Right lobe of liver (tissue), 6 donors: ENCODE measurements at regions not wholly inside any gene's neighbourhood (a gene's known extent, or its start where the extent isn't known, plus 50 kb on each side); places are given as distances from the start of the nearest gene placed in this dataset.
"Not testable (repeated sequence)": the region's sequence is repeated elsewhere in the genome, so short reads cannot be mapped to it uniquely, and the experiment has no call there.

Experiments
- ATAC-seq, 4 donors: fragments of 200-7000 bp; cut with Tn5 transposase; one replicate each; pipeline ENCODE4 v1.9.1; 2020; ENCODE audit warnings: mild to moderate bottlenecking in 4 of 4, moderate library complexity in 4 of 4
- DNase-seq, 3 donors: peaks; one replicate each; pipeline ENCODE4 v3.0.0-alpha.2; 2020
- H3K27ac ChIP-seq, 3 donors: fragments of 200-600 bp; one replicate each; pipeline ENCODE4 v1.8.0; 2022
- H3K27me3 ChIP-seq, 2 donors: fragments of 200-600 bp; one replicate each; pipeline ENCODE4 v1.8.0; 2022
- H3K36me3 ChIP-seq, 4 donors: fragments of 200-600 bp; sonication (generic) in 1 of 4; one replicate each; pipeline versions ENCODE4 v1.5.1 to v1.8.0; 2017 to 2022; ENCODE audit warnings: control low read depth in 1 of 4
- H3K4me1 ChIP-seq, 4 donors: fragments of 200-600 bp; sonication (generic) in 1 of 4; one replicate each; pipeline versions ENCODE4 v1.5.1 to v1.8.0; 2017 to 2022; ENCODE audit warnings: control low read depth in 1 of 4
- H3K4me3 ChIP-seq, 3 donors: fragments of 200-600 bp; one replicate each; pipeline ENCODE4 v1.8.0; 2022
- H3K9me3 ChIP-seq, 4 donors: fragments of 200-600 bp; sonication (generic) in 1 of 4; one replicate each; pipeline versions ENCODE4 v1.5.1 to v1.8.0; 2017 to 2022; ENCODE audit warnings: control low read depth in 1 of 4
- POLR2A ChIP-seq: fragments of 450-650 bp; IDR thresholded peaks from one replicate; pipeline ENCODE4 v1.6.1; 2017; ENCODE audit warnings: antibody characterized with exemption, mild to moderate bottlenecking
- WGBS: methylation state at CpG from one replicate; pipeline ENCODE4 v1.1.6; 2018; ENCODE audit warnings: low coverage, low lambda C conversion rate; ENCODE audit not compliant: insufficient coverage; ENCODE audit errors: missing lambda C conversion rate; 5-methylcytosine and 5-hydroxymethylcytosine counted together
- intact Hi-C, 2 donors: fragments of 100-400 bp; cut with DNase I; formaldehyde crosslinking; loops; one replicate each; pipeline versions ENCODE4 v1.11.2 to v1.14.1; 2022
- TF ChIP-seq, protein P1 (sequence below), 4 donors: fragments of 200-600 bp in 3 of 4; fragments of 450-650 bp in 1 of 4; IDR thresholded peaks; one replicate each; pipeline versions ENCODE4 v1.5.1 to v1.8.0; 2016 to 2022; ENCODE audit warnings: antibody characterized with exemption in 4 of 4, mild to moderate bottlenecking in 2 of 4
- donor health status: DM: no; HTN: yes; CAD: no.
- donor health status: DM: no; HTN: no; CAD: no.
- donor health status: DM: no; HTN: no; CAD: no.
- donor health status: DM: no; HTN: yes; CAD: no.
- donor health status: DM: no; HTN: yes; CAD: no.

DNA sequence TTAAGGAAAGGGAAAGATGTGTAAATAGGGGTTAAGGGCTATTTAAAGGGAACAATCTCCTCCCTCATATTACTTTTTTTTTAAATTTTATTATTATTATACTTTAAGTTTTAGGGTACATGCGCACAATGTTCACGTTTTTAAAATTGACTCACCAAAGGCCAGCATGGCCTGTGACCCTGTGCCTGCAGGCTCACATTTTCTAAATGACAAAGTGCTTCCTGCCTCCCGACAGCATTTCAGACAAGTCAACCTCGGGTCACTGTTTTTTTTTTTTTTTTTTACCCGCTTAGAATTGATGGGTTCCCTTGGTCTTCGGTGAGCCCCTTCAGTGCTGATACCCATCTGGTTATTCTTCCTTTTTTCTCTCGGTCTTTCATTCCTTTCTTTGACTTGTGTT lies 70.4 kb upstream of the SCAF4 start:
- Histone ChIP-seq H3K4me1 (no peaks in the 10 kb centered on the region), H3K27ac (no peak overlapping the region), H3K36me3 (no peaks in the 10 kb centered on the region), H3K9me3 (no peaks in the 10 kb centered on the region), H3K4me3 (no peak overlapping the region), H3K27me3 (no peaks in the 10 kb centered on the region)
- intact Hi-C loops: no loop called here
- no peak for DNase-seq
- ATAC-seq: no peak
- TF ChIP-seq, protein P1, sequence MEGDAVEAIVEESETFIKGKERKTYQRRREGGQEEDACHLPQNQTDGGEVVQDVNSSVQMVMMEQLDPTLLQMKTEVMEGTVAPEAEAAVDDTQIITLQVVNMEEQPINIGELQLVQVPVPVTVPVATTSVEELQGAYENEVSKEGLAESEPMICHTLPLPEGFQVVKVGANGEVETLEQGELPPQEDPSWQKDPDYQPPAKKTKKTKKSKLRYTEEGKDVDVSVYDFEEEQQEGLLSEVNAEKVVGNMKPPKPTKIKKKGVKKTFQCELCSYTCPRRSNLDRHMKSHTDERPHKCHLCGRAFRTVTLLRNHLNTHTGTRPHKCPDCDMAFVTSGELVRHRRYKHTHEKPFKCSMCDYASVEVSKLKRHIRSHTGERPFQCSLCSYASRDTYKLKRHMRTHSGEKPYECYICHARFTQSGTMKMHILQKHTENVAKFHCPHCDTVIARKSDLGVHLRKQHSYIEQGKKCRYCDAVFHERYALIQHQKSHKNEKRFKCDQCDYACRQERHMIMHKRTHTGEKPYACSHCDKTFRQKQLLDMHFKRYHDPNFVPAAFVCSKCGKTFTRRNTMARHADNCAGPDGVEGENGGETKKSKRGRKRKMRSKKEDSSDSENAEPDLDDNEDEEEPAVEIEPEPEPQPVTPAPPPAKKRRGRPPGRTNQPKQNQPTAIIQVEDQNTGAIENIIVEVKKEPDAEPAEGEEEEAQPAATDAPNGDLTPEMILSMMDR (IDR thresholded peaks at IDR 0.05): no peak
- no peak for TF ChIP-seq POLR2A
- 25% methylated on average over 7 of the region's 7 CpGs for WGBS

DNA sequence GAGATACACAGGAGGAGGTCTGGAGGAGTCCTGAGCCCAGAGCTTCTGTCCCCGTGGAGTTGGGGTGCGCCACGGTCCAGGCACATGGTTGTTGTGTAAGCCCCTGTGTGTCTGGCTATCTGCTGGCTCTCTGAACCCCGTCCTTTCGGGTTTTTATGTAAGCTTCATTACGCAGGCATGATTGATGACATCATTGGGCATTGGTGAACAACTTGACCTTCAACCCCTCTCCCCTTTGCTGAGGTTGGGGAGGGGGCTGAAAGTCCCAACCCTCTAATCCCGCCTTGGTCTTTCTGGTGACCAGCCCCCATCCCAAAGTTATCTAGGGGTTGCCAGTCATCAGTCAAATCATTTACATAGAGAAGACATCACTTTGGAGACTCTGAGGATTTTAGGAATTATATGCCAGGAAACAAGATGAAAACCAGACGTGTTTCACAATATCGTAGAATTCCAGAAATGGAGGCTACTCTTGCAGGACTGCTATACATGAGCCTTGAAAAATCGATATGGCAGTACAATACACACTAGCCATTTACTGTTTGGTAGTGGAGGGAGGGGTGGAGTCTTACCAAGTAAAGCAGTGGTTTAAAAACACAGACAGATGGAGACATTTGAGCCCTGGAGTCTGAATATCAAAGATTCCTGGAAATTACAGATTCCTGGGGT lies 69.8 kb upstream of the SCAF4 start:
- Histone ChIP-seq H3K4me1 (no peaks in the 10 kb centered on the region), H3K36me3 (no peaks in the 10 kb centered on the region), H3K27ac (no peak overlapping the region), H3K4me3 (no peak overlapping the region), H3K27me3 (no peaks in the 10 kb centered on the region), H3K9me3 (no peaks in the 10 kb centered on the region)
- intact Hi-C loops: no loop called here
- TF ChIP-seq POLR2A: no peak
- TF ChIP-seq, protein P1 (IDR thresholded peaks at IDR 0.05): no peak
- ATAC-seq (no peak), DNase-seq (no peak)
- WGBS: 41% methylated on average over 9 of the region's 10 CpGs

DNA sequence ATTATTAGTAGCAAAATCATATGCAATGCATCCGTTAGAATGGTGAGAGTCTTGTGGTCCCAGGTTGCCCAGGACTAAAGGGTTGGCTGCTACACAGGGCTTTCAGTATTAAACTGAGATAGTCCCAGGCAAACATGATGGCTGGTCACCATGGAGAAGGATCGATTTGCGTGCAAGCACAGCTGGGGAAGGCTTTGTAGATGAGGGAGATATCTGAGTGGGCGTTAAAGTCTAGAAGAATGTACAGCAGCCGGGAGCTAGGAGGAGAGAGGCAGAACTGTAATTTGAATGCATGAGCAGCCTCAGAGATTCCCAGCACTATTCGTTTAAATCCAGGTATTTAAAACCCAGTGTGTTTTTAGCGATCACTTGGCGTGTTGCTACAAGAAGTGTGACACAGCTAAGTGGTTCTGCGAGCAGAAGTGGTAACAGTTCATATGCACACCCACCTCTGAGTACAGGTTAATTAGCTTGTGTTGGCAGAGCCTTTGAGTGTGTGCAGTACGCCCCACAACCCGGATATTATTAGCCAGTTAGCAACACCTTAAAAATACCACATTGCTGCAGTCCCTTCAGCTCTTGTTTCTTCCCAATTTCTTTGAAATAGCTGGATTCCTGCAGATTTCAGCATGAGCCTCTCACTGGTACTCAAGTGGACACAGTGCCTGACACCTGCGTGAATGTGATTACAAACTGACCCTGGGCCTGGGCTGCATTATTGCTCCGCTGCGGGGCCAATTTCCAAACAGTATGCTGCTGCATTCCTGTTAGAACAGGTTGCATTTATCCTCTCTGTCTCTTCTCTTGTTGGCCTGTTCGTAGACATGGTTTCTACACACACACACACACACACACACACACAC lies 67.2 kb upstream of the SCAF4 start:
- no peak for DNase-seq
- intact Hi-C loops: no loop called here

DNA sequence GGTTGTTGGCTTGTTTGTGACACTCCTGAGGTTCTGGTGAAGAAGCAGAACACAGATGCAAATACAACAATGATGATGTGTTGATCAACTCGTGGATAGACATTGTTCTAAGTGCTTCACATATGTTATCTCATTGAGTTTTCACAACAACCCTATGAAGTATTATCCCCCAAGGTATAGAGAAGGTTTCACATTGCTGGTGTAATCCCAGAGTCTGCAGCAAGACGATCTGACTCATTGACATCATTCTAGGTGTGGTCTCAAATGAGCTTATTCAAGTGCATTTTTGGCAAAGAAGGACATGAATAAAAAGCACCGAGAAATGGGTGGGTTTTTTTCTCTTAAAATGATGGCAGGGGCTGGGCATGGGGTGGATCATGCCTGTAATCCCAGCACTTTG lies 64.1 kb upstream of the SCAF4 start:
- DNase-seq (no peak), ATAC-seq (no peak)
- H3K4me1 ChIP-seq: no peaks in the 10 kb centered on the region
- TF ChIP-seq, protein P1 (IDR thresholded peaks at IDR 0.05): no peak
- TF ChIP-seq POLR2A: no peak
- no peak overlapping the region for H3K27ac ChIP-seq
- no peaks in the 10 kb centered on the region for H3K36me3 ChIP-seq
- H3K27me3 ChIP-seq: no peaks in the 10 kb centered on the region
- H3K9me3 ChIP-seq: no peaks in the 10 kb centered on the region
- 59% methylated on average over 3 of the region's 3 CpGs for WGBS
- H3K4me3 ChIP-seq: no peak overlapping the region
- intact Hi-C loops: no loop called here

More for the DNA sequence above, 67.2 kb upstream of the SCAF4 start:
- TF ChIP-seq, protein P1 (IDR thresholded peaks at IDR 0.05): no peak
- no peak for TF ChIP-seq POLR2A
- Histone ChIP-seq H3K27ac (no peak overlapping the region), H3K27me3 (no peaks in the 10 kb centered on the region), H3K4me3 (no peak overlapping the region), H3K9me3 (no peaks in the 10 kb centered on the region), H3K36me3 (no peaks in the 10 kb centered on the region), H3K4me1 (no peaks in the 10 kb centered on the region)
- 56% methylated on average over 11 of the region's 15 CpGs for whole genome bisulfite sequencing
- no peak for ATAC-seq

DNA sequence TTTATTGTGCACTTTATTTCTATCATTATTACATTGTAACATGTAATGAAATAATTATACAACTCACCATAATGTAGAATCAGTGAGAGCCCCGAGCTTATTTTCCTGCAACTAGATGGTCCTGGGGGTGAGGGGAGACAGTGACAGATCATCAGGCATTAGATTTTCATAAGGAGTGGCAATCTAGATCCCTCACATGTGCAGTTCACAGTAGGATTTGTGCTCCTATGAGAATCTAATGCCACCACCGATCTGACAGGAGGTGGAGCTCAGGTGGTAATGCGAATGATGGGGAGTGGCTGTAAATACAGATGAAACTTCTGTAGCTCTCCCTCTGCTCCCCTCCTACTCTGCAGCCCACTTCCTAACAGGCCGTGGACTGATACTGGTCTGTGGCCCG lies 58.5 kb upstream of the SCAF4 start:
- H3K4me3 ChIP-seq, intact Hi-C loops, H3K27ac ChIP-seq, H3K36me3 ChIP-seq, ATAC-seq, H3K27me3 ChIP-seq, H3K9me3 ChIP-seq, DNase-seq, H3K4me1 ChIP-seq: not testable (repeated sequence)
- 81% methylated on average over 4 of the region's 5 CpGs for WGBS
